MM.1S (cell line): ENCODE measurements at regions not wholly inside any gene's neighbourhood (a gene's known extent, or its start where the extent isn't known, plus 50 kb on each side); places are given as distances from the start of the nearest gene placed in this dataset.

Experiments used
- CTCF ChIP-seq: fragments of 300-600 bp; sonication (generic); IDR thresholded peaks from 2 replicates; pipeline ENCODE4 v1.5.1; 2016; ENCODE audit warnings: antibody characterized with exemption, low read length, mixed read lengths
- EZH2 ChIP-seq: fragments of 300-600 bp; sonication (generic); optimal IDR thresholded peaks from 2 replicates; pipeline ENCODE3; 2017; ENCODE audit warnings: low read depth, mild to moderate bottlenecking, antibody characterized with exemption, low read length, mixed read lengths

- TF ChIP-seq CTCF, result 0 out of 2 replicates have a peak, but pooled peaks have one; percentile 4
- TF ChIP-seq EZH2, result no peak
These were observed 357.1 kb upstream of the POU3F1 start for GRCh38 chr1:38403667-38404066.
